Mucosa of rectum (tissue), 2 donors: ENCODE measurements at regions not wholly inside any gene's neighbourhood (a gene's known extent, or its start where the extent isn't known, plus 50 kb on each side); places are given as distances from the start of the nearest gene placed in this dataset.

Experiments used
- H3K27ac ChIP-seq, 2 donors: one replicate each; pipeline ENCODE4 v1.7.0; 2013; ENCODE audit warnings: inconsistent platforms in 2 of 2, low read depth in 2 of 2, low read length in 2 of 2
- H3K27me3 ChIP-seq, 2 donors: one replicate each; pipeline ENCODE4 v1.7.0; 2013; ENCODE audit warnings: low read length in 2 of 2; ENCODE audit not compliant: control insufficient read depth in 2 of 2, insufficient read depth in 2 of 2
- H3K36me3 ChIP-seq, 2 donors: one replicate each; pipeline ENCODE4 v1.7.0; 2013; ENCODE audit warnings: low read length in 2 of 2; ENCODE audit not compliant: control insufficient read depth in 2 of 2, insufficient read depth in 2 of 2
- H3K4me1 ChIP-seq, 2 donors: one replicate each; pipeline ENCODE4 v1.7.0; 2013; ENCODE audit warnings: low read length in 2 of 2, mild to moderate bottlenecking in 1 of 2; ENCODE audit not compliant: control insufficient read depth in 2 of 2, insufficient read depth in 2 of 2
- H3K4me3 ChIP-seq, 2 donors: one replicate each; pipeline ENCODE4 v1.7.0; 2013; ENCODE audit warnings: low read length in 2 of 2
- H3K9ac ChIP-seq, 2 donors: one replicate each; pipeline ENCODE4 v1.7.0; 2013; ENCODE audit warnings: low read length in 2 of 2, low read depth in 1 of 2, mild to moderate bottlenecking in 1 of 2
- H3K9me3 ChIP-seq, 2 donors: one replicate each; pipeline ENCODE4 v1.7.0; 2013; ENCODE audit warnings: low read length in 2 of 2; ENCODE audit not compliant: control insufficient read depth in 2 of 2
- donor health status: healthy.
- donor health status: Normal muscosa, but diverticular disease.

- Histone ChIP-seq H3K4me3 (no peak overlapping the region), H3K27me3 (no peaks in the 10 kb centered on the region), H3K9me3 (no peaks in the 10 kb centered on the region), H3K27ac (no peak overlapping the region), H3K9ac (no peak overlapping the region), H3K36me3 (no peaks in the 10 kb centered on the region), H3K4me1 (no peaks in the 10 kb centered on the region)
Observed at GRCh38 chr1:191615101-191615821, 543.0 kb upstream of the RGS18 start.

- H3K4me3 ChIP-seq = no peak overlapping the region
- no peaks in the 10 kb centered on the region for H3K9me3 ChIP-seq
- H3K27me3 ChIP-seq = no peaks in the 10 kb centered on the region
- no peaks in the 10 kb centered on the region for H3K36me3 ChIP-seq
- H3K27ac ChIP-seq = no peak overlapping the region
- no peak overlapping the region for H3K9ac ChIP-seq
- H3K4me1 ChIP-seq = no peaks in the 10 kb centered on the region
Observed at GRCh38 chr1:191618181-191618580, 540.1 kb upstream of the RGS18 start.

DNA sequence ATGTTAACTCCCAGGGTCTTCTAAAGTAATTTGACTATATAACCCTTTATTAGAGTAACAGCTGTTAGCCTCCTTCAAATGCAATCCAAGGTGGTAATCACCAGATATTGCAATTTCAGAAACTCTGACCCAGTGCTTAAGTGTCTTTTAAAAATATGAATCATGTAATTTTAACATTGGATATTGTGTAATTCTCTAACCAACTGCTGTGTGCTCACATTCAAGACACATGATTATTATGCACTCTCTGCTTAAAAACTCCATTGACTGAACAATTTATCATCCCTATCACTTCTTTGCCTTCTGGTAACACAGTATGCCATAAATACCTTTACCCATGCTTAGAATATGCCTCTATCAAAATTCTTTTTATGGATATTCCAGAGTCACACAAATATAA lies 537.4 kb upstream of the RGS18 start:
- Histone ChIP-seq H3K27ac (no peak overlapping the region), H3K9ac (no peak overlapping the region), H3K27me3 (no peaks in the 10 kb centered on the region), H3K4me1 (no peaks in the 10 kb centered on the region), H3K9me3 (no peaks in the 10 kb centered on the region), H3K36me3 (no peaks in the 10 kb centered on the region), H3K4me3 (no peak overlapping the region)

DNA sequence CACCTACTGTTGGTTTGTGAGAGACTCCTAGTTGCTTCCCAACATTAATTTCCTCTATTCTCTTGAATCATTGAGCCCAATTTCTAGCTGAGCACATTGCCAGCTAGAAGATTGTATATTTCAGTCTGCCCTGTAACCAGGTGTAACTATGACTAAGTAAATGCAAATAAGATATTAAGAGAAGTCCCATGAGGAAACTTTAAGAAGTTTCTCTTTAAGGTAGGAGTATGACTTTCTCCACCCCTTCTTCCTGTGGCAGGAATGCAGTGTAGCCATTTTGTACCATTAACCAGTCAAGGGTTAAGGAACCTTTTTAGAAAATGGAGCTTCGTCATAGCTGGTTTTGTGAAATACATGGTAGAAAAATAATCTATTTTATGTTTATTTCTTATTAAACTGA lies 534.2 kb upstream of the RGS18 start:
- Histone ChIP-seq H3K9ac (no peak overlapping the region), H3K27ac (no peak overlapping the region), H3K27me3 (no peaks in the 10 kb centered on the region), H3K4me1 (no peaks in the 10 kb centered on the region), H3K36me3 (no peaks in the 10 kb centered on the region), H3K4me3 (no peak overlapping the region), H3K9me3 (no peaks in the 10 kb centered on the region)

GRCh38 chr1:191629836-191630235 lies 528.4 kb upstream of the RGS18 start:
- H3K27ac ChIP-seq = no peak overlapping the region
- no peaks in the 10 kb centered on the region for H3K4me1 ChIP-seq
- no peaks in the 10 kb centered on the region for H3K9me3 ChIP-seq
- H3K4me3 ChIP-seq = no peak overlapping the region
- no peaks in the 10 kb centered on the region for H3K27me3 ChIP-seq
- H3K9ac ChIP-seq = no peak overlapping the region
- H3K36me3 ChIP-seq = no peaks in the 10 kb centered on the region

GRCh38 chr1:191634801-191635508 lies 523.3 kb upstream of the RGS18 start:
- H3K27ac ChIP-seq = no peak overlapping the region
- no peak overlapping the region for H3K4me3 ChIP-seq
- H3K9ac ChIP-seq = no peak overlapping the region
- no peaks in the 10 kb centered on the region for H3K9me3 ChIP-seq
- H3K27me3 ChIP-seq = no peaks in the 10 kb centered on the region
- no peaks in the 10 kb centered on the region for H3K4me1 ChIP-seq
- no peaks in the 10 kb centered on the region for H3K36me3 ChIP-seq

DNA sequence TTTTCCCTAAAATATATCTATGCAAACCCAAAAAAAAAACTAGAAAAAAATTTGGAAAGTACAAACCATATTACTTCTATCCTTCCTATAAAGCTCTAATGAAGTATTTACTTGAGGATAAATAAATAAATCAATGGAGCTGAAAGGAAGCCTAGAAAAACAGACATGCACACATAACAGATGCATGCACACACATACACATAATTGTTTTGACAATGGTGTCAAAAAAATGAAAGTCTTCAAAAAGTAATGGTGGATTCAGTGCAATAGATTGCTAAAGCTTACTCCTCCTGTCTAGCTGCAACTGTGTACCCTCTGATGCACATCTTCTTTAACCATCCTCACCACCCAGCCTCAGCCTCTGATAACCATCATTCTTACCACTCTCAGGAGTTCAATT lies 521.9 kb upstream of the RGS18 start:
- Histone ChIP-seq H3K4me3 (no peak overlapping the region), H3K9ac (no peak overlapping the region), H3K4me1 (no peaks in the 10 kb centered on the region), H3K36me3 (no peaks in the 10 kb centered on the region), H3K27ac (no peak overlapping the region), H3K27me3 (no peaks in the 10 kb centered on the region), H3K9me3 (no peaks in the 10 kb centered on the region)

GRCh38 chr1:191641420-191642260 lies 516.6 kb upstream of the RGS18 start:
- Histone ChIP-seq H3K27ac (no peak overlapping the region), H3K27me3 (no peaks in the 10 kb centered on the region), H3K9ac (no peak overlapping the region), H3K4me3 (no peak overlapping the region), H3K36me3 (no peaks in the 10 kb centered on the region), H3K4me1 (no peaks in the 10 kb centered on the region), H3K9me3 (no peaks in the 10 kb centered on the region)

- Histone ChIP-seq H3K4me3 (no peak overlapping the region), H3K9ac (no peak overlapping the region), H3K36me3 (no peaks in the 10 kb centered on the region), H3K4me1 (no peaks in the 10 kb centered on the region), H3K27me3 (no peaks in the 10 kb centered on the region), H3K27ac (no peak overlapping the region), H3K9me3 (no peaks in the 10 kb centered on the region)
Observed at GRCh38 chr1:191643060-191643459, 515.2 kb upstream of the RGS18 start.

- Histone ChIP-seq H3K4me3 (no peak overlapping the region), H3K4me1 (no peaks in the 10 kb centered on the region), H3K27me3 (no peaks in the 10 kb centered on the region), H3K27ac (no peak overlapping the region), H3K9ac (no peak overlapping the region), H3K36me3 (no peaks in the 10 kb centered on the region), H3K9me3 (no peaks in the 10 kb centered on the region)
Observed at GRCh38 chr1:191648939-191649338, 509.3 kb upstream of the RGS18 start.
